Head of caudate nucleus (tissue), 42 donors: ENCODE measurements at regions not wholly inside any gene's neighbourhood (a gene's known extent, or its start where the extent isn't known, plus 50 kb on each side); places are given as distances from the start of the nearest gene placed in this dataset.

Experiments
- DNase-seq, 42 donors: peaks; one replicate each; pipeline versions ENCODE4 v3.0.0 to v3.0.0-alpha.2; 2020 to 2021; ENCODE audit warnings: mixed read lengths in 7 of 42
- intact Hi-C: fragments of 100-400 bp; cut with DNase I; formaldehyde crosslinking; loops from one replicate; pipeline ENCODE4 v1.15.0; 2022

- no peak for DNase-seq
These were observed 346.9 kb downstream of the RNF144B start for GRCh38 chr6:18733921-18734550.

GRCh38 chr6:18741741-18742140 is 354.6 kb downstream of the RNF144B start:
- DNase-seq, result no peak
- intact Hi-C loops, result loop anchor here (10.0 kb wide), 1 partner anchor 1313 kb away; no protein-coding TSS in a partner anchor

More at GRCh38 chr6:18733921-18734550, 346.9 kb downstream of the RNF144B start:
- intact Hi-C loops, result no loop called here

GRCh38 chr6:18742406-18742805 is 355.3 kb downstream of the RNF144B start:
- intact Hi-C loops, result loop anchor here (10.0 kb wide), 1 partner anchor 1312 kb away; no protein-coding TSS in a partner anchor

DNA sequence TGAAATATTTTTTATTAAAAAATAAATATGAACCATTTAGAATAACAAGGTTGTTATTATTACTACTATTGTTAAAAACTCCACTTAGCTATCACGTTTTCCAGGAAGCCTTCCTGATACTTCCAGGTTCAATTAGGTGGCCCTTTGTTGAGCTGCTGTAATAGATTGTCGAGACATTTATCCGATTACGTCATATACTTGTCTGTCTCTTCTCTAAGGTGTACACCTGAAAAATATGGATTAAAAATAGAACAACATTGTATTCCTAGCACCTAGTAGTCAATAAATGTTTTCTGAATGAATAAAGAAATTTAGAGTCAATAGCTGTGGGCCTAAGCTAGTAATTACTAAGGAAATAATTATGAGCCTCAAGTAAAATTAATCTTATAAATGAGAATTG is 359.6 kb downstream of the RNF144B start:
- intact Hi-C loops, result loop anchor here (10.0 kb wide), 1 partner anchor 1308 kb away; no protein-coding TSS in a partner anchor
- no peak for DNase-seq

More at GRCh38 chr6:18742406-18742805, 355.3 kb downstream of the RNF144B start:
- DNase-seq, result no peak

DNA sequence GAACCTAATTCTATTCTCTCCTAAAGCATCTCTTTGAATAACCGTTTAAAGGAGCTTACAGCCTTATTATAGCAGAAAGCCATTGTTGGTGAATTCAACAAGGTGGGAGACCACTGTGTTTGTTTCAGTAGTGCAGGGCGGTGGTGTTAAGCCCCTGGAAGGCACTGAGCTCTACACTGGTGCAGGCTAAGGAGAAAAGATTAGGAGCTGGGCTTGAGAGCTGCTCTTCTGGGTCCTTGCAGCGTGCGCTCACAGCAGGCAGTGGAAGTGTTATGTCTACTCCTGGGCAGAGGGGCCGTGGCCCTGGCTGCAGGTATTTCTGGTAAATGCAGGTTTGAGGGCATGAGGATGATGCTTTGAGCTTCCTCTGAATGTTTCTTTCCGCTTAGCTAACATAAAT is 361.2 kb downstream of the RNF144B start:
- intact Hi-C loops, result loop anchor here (10.0 kb wide), 1 partner anchor 1306 kb away; no protein-coding TSS in a partner anchor

DNA sequence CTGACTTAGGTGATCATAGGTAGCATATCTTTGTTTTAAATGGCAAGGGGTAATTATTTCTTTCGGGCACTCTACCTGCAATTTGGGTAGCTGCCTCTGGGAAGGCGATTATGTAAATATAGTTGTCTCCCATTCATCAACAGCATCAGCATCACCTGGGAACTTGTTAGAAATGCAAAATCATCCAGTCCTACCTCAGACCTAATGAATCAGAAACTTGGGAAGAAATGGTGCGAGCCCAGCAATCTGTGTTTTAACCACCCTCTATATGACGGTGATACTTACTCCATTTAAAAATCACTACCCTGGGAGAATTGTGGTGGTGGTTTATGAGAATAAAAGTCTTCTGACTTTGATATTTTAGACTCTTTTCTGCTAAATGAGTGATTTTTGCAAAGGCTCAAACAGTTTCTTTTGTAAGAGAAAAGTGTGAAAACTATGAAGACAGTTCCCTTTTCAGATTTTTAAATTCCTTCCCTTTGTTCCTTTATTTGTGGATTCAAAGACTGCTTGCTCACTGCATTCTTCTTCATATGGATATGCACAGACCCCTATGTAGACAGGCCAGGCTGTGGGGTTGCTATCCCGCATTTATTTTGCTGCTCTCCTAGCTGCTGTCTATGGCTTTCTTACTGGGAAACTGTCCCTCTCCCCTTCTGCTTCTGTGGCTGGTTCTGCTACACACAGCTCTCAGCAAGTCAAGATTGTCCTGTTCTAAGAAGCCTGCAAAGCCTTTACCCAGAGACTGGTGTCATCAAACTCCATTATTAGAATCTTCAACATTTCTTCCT is 365.3 kb downstream of the RNF144B start:
- DNase-seq, result no peak
- intact Hi-C loops, result no loop called here

More for the DNA sequence above, 361.2 kb downstream of the RNF144B start:
- no peak for DNase-seq

DNA sequence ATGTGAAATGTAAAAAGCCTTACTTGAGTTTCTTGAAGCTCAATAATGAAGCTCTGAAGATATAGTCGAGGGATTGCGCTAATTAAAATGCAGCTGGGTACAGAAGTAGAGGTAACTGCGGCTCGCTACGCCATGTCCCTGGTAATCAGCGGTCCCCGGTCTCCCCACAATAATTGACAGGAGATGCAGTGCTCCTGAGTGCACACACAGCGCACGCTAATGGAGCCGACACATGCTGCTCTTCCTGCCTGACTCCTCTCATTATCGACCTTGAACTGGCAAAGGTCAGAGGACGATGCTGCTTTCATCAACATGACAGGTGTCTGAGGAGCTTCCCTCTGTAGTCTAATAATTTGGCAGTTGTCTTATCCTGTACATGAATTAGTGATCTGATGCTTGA is 365.9 kb downstream of the RNF144B start:
- intact Hi-C loops, result no loop called here
- DNase-seq, result no peak

DNA sequence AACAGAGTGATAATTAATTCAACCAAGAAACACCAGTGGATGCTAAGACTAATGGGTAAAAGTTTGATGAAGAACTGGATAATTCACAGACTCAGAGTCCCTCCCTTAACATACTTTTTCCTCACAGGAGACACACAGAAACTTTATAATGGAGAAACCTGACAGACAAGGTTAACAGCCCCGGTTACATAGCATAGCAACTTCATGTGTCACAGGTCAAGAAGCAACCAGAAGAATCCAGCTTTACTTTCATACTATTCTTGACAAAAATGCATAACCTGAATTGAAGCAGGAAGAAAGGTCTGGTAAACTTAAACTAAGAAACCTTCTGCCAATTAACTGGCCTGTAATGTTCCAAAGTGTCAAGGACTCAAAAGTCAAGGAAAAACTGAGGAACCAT is 375.9 kb downstream of the RNF144B start:
- intact Hi-C loops, result no loop called here

DNA sequence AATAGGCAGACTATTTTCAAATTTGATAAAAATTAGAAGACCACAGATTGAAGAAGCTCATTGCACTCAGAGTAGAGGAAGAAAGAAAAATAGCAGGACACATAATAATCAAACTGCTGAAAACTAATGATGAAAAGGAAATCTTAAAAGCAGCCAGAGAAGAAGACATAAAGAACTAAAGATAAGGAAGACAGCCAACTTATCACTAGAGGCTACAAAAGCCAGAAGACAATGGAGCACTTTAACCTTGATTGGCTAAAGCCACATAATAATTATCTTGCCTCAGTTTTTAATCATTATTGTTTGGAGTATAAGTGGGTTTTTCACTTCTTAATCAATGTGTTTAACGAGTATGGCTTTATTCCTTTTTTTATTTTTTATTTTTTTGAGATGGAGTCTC is 397.6 kb downstream of the RNF144B start:
- intact Hi-C loops, result no loop called here
- no peak for DNase-seq

More for the DNA sequence above, 375.9 kb downstream of the RNF144B start:
- DNase-seq, result no peak

DNA sequence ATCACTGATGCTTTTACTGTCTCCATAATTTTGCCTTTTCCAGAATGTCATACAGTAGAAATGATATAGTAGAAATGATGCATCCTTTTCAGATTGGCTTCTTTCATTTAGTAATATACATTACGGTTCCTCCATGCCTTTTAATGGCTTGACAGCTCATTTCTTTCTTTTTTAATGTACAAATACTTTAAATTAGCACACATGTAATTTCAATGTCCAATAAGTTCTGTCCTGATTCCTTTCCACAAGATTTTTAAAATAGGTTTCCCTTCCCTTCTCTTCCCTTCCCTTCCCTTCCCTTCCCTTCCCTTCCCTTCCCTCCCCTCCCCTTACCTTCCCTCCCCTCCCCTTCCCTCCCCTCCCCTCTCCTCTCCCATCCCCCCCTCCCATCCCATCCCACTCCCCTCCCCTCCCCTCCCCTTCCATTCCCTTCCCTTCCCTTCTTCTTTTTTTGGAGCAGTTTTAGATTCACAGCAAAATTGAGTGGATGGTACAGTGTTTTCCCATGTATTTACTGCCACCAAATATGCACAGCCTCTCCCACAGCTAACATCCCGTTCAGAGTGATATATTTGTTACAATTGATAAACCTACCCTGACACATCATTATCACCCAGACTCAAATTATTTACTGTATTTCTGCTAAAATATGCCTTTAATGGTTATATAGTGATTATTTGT is 398.8 kb downstream of the RNF144B start:
- no peak for DNase-seq
- intact Hi-C loops, result no loop called here

DNA sequence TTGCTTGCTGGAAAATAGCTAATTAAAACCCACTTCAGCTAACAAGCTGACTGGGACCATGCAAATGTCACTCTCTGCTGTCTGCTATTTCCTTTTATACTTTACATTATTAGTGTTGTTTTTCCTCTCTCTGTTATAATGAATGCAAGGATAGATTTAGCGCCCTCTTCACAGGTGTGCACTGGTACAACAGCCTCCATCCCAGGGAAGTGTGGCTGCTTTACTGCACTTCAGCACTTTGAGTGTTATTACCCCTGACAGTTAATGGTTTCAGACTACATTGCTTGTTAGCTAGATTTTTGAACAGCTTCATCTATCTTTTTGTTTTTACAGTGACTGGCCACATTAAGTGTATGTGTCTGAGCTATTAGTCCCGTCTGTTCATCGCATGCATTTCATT is 405.7 kb downstream of the RNF144B start:
- no peak for DNase-seq
- intact Hi-C loops, result no loop called here

DNA sequence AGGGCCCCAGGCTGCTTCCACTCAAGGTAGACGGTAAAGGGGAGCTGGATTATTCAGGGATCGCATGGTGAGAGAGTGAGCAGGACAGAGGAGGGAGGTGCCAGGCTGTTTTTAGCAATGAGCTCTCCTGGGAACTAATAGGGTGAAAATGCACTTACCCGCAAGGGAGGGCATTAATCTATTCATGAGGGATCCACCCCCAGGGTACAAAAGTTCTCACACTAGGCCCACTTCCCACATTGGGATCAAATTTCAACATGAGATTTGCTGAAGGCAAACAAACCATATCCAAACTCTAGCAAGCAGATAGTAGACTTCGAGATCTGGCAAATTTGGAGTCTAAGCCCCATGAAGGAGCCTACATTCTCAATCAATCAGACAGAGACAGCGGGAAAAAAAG is 408.6 kb downstream of the RNF144B start:
- intact Hi-C loops, result no loop called here
- no peak for DNase-seq

DNA sequence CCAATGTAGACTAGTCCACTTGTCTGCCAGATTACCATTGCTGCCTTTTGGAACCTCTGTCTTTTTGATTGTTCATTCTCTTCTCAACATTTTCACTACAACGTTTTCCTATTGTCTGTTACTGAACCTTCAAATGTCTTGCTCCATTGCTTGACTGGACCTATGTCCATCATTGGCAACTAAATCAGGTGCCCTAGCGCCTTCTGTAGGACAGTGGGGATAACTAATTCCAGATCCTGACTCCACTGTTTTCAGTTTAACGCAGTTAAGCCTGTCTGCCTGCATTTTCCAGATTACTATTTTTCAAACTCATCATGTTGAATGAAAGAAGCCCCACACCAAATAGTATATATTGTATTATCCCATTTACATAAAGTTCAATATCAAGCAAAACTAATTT is 433.6 kb downstream of the RNF144B start:
- no peak for DNase-seq
- intact Hi-C loops, result no loop called here

DNA sequence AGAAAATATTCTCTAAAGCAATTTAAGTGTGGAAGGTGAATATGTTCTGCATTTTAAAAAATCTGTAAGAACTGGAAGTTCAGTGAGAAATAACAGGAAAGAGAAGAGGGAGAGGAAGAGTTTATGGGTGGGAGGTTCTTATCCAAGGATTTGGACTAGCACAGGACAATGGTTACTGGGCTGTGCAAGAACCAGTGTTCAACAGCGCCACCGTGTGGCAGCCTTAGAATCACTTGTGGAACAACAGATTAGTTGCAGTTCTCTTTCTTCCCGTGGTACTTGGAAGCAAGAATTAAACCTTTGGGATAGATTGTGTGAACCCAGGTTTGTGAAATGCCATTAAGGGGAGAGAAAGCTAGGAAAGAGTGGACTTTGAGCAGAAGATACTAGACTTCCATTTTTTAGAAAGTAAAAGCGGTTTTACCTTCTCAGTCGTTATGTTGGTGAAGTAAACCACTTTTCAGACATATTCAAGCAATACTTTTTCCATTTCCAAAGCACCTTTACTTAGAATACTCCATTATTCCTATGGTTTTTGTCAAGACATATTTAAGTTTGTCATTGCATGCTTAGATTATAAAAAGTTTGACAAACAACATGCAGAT is 436.7 kb downstream of the RNF144B start:
- peak in 1 of 42 donors; percentile 4 for DNase-seq
- intact Hi-C loops, result no loop called here

GRCh38 chr6:18829272-18829870 is 442.2 kb downstream of the RNF144B start:
- no peak for DNase-seq
- intact Hi-C loops, result no loop called here

- intact Hi-C loops, result no loop called here
- DNase-seq, result no peak
These were observed 448.8 kb downstream of the RNF144B start for GRCh38 chr6:18835976-18836375.

GRCh38 chr6:18837013-18837412 is 449.9 kb downstream of the RNF144B start:
- intact Hi-C loops, result no loop called here
- no peak for DNase-seq

DNA sequence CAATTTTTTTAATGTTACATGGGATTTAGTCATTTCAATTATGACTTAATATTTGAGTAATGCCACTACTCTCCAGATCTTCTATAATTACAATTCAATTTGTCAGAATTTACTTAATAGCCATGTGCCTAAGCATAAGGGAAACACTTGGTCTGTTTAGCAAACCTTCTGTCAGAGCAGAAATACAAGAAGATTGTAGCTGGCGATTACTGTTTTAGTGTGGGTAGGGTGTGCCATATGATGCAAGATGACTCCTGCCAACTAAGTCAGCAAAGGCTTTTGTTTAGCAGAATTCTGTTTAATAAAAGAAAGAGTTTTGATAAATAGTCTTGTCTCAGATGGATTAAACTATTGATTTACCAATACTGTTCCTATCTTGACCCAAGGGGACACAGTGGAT is 455.4 kb downstream of the RNF144B start:
- intact Hi-C loops, result no loop called here
- no peak for DNase-seq

DNA sequence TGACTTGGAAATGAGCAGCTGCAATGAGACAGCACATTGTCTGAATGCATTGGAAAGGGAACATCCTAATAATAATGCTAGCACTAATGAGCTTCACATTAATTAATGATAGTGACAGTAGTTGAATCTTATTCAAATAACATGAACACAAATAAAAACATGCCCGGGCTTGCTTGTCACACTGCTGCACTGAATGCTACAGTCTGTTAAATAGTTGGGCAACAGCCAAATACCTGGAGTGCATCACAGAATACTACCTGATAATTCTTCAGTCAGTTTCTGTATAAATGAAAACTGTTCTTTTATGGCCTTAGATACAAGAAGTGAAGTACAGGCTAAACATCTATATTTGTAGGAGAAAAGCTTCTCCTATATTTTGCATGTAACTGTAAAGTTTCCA is 458.7 kb downstream of the RNF144B start:
- DNase-seq, result no peak
- intact Hi-C loops, result no loop called here
